HG02943 (cell line): ENCODE measurements at regions not wholly inside any gene's neighbourhood (a gene's known extent, or its start where the extent isn't known, plus 50 kb on each side); places are given as distances from the start of the nearest gene placed in this dataset.

ENCODE experiments used
- ATAC-seq: cut with Tn5 transposase; IDR thresholded peaks from one replicate; pipeline ENCODE4 v1.9.1; 2021; ENCODE audit warnings: mild to moderate bottlenecking, low read depth, moderate library complexity; ENCODE audit not compliant: unreplicated experiment

DNA sequence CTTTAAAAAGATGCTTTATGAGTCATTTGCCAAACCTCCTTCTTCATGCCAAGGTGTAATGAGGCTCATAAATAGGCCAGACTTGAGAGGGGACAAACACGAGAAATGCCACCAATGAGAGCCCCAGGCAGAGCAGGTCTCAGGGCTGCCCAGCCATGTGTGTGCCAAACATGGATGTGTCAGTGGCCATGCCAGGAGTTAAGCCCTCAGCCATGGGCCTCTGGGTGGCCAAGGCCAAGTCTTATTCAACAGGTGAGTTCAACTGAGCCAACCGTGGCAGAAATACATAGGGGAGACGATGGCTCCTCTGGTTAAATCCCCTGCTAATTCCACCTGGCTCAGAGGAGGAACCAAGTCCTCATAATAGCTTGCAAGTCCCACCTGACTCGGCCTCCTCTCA lies 358.8 kb downstream of the PREX1 start:
- no peak for ATAC-seq

DNA sequence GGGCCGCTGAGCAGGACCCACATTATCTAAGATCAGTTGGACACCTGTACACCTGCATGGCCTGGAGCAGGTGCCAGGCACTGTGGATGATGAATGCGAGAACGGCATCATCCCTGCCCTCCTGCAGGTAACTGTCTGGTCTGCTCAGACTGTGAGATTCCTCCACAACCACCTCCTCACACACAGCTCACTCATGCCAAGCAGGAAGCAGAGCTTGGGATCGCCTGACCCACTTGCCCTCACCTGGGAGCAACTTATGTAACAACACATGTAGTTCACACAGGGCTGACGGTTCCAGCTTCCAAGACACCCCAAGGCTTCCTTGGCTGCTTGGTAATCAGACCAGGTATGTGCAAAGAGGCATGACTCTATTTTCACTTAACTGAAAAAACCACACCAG lies 359.2 kb downstream of the PREX1 start:
- no peak for ATAC-seq

DNA sequence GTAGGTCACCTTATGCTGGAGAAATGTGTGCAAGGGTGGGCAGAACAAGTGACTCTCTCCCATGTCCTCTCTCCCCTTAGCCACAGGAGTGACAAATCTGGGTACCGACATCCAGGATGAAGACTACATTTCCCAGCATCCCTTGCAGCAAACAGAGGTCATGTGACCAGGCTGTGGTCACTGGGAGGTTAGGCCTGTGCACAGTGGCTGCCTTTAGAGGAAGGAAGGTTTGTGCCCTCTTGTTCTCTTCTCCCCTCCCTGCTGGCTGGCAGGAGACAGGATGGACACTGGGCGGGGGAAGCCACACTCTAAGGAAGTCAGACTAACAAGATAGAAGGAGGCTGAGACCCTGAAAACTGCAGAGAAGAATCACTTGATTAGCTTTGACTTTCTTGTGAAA lies 360.2 kb downstream of the PREX1 start:
- ATAC-seq: no peak

DNA sequence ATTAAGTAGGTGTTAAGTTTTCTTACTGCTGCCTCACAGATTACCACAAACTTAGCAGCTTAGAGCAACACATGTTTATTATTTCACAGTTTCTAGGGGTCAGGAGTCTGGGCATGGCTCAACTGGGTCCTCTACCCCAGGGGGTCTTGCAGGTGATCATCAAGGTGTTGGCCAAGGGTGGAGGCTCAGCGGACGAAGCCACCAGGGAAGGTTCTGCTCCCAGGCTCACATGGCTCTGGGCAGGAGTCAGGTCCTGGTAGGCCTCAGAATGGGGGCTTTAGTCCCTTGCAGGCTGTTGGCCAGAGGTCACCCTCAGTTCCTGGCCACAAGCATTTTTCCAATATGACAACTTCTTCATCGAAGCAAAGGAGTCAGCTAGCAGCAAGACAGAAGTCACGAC lies 362.5 kb downstream of the PREX1 start:
- ATAC-seq: no peak

DNA sequence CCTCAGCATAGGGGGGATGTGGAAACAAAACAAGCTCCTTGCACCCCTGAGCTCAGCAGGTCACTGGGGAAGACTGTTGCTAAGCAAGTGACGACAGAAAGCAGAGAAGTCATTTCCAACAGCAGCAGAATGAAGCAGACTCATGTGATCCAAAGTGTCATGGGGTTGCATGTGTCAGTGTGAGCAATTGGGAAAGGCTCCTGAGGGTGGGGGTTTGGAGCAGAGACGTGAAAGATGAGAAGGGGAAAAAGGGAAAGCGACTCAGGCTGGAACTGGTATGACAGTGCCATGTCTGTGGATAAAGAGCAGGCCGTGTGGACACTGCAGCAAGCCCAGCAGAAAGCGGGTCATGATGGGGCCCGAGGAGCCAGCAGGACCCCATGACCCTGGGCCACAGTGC lies 363.9 kb downstream of the PREX1 start:
- ATAC-seq: no peak

DNA sequence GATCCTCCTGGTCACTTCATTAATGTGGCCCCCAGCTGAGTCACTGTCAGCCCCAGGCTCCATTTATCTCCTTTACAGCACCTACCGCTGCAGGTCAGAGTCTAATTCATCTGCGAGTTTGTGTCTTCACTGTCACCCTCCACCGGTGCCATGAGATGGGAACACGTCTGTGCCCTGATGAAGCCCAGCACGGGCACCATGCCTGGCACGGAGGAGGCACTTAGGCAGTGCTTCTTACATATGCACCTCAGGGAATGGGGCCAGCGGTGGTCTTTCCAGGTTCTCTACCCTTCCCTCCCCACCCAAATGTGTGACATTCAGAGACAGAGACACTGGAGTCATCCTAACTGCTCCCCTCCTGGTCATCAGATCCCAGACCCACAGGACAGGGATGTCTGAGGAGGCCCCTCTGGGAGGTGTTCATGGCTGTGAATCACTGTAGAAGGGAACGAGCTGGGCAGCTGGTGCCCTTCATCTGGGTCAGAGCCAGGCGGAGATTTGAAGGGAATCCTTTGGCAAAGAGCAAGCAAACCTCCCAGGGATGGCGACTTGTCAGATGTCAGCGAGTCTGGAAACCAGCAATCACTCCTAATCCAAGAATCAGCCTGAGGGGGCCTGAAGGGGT lies 364.6 kb downstream of the PREX1 start:
- no peak for ATAC-seq

DNA sequence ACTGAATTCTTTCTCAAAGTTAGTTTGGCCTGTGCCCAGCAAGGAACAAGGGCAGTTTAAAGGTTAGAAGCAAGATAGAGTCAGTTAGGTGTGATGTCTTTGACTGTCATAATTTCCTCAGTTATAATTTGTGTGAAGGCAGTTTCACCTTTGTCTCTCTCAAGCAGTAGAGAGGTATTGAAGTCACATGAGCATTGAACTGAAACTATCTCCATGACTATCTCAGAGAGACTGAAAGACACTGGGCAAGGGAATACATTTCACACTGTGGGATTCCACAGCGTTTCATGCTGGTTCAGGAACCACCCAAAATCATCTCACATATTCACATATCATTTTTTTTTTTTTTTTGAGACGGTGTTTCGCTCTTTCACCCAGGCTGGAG lies 366.1 kb downstream of the PREX1 start:
- ATAC-seq: no peak

DNA sequence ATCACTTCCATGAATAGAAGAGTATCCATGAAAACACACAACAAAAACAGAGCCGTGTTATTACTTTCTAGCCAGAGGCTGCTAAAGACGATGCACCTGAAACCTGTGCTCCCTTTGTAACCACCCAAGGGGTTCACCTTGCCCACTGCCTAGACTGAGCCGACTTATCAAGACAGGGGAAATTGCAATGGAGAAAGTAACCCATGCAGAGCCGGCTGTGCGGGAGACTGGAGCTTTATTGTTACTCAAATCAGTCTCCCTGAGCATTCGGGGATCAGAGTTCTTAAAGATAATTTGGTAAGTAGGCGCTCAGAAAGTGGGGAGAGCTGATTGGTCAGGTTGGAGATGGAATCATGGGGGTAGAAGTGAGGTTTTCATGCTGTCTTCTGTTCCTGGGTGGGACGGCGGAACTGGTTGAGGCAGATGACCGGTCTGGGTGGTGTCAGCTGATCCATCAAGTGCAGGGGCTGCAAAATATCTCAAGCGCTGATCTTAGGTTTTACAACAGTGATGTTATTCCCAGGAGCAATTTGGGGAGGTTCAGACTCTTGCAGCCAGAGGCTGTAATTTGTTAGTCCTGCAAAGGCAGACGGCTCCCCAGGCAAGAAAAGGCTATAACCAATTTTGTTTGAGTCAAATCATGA lies 366.6 kb downstream of the PREX1 start:
- ATAC-seq: no peak

DNA sequence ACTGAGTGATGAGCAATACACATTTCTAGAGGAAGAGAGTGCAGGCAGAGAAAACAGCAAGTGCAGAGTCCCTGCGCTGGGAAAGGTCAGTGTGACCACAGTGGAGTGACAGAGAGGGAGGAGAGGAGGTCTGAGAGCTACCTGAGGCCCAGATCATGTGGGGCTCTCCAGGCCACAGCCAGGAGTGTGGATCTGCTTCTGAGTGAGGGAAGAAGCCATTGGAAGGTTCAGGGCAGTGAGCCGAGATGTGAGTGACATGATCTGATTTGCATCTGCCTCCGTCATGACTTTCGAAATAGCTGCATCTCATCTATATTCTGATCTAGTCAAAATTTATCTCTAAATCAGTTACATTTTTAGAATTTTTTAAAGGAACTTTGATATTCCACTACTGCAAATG lies 367.1 kb downstream of the PREX1 start:
- ATAC-seq: no peak

DNA sequence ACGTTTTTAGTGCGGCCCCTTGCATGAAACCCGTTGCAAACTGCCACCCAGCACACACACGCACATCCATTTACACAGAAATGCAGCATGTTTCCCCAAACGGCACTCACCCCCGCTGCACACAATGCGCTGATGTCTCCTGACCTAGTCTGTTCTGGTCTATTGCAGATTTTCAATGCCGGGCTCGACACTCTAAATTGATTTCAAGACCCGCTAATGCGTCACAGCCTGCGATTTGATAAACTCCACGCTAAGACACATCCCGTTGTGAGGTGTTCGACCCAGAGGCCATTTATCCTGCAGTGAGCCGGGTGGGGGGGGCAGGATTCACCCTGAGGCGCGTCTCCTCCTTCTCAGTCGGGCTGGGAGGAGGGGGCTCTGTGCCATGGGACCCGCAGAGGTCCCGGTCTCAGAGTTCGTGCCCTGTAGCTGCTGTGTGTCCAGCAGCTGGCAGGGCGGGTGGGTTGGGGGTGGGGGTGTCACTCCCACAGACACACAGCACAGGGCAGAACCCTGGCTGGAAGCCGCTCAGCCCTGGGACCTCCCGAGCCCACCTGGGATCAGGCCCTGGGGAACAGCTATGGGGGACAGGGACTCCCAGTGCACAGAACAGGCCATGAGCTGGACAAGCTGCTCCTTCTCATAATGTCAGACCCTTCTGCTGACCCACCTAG lies 367.9 kb downstream of the PREX1 start:
- no peak for ATAC-seq

DNA sequence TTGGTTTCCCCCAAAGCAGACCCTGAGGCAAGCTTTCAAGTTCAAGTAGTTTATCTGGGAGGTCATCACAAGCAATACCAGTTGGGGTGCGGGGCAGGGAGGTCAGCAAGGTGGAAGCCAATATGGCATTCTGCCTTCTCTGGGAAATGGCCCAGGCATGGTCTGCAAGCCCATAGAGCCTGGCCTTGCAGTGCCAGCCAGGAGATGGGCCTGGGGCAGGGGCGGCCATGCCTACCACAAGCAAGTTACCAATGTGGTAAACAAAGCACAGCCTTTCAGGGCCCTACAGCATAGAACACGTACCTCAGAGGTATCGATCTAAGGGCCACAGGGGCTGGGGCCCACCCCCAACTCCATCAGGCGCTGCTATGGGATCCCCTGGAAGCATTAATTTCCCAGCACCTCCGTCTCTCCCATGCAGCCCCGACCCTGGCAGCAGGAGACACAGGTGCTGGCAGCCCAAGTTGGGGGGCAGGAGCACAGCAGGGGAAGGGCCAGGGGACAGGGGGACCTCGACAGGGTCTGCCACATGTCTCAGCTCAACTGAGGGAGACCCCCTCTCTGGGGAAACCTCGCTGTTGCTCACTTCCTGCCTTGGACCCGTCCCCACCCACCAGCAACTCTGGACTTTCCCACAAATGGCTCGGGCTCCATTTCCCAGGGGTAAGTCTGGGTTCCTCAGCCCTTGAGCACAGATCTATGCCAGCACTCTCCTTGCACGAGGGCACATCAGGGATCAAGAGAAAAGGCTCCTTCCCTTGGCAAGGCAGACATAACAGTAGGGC lies 369.0 kb downstream of the PREX1 start:
- no peak for ATAC-seq

DNA sequence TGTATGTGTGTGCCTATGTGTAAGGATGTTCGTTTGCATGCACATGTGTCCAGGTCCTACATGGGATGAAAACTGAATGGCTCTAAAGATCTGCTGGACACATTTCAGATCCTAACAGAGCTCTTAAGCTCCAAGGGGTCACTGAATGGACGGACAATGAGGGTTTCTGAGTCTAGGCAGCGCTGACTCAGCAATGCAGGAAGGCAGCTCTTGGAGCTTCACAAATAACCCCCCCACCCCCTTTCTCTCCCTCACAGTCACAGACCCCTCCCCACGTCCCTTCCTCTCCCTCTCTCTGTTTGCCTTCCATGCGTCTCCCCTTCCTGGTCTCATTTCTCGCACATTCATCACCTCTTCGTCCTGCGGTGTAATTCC lies 369.8 kb downstream of the PREX1 start:
- no peak for ATAC-seq

DNA sequence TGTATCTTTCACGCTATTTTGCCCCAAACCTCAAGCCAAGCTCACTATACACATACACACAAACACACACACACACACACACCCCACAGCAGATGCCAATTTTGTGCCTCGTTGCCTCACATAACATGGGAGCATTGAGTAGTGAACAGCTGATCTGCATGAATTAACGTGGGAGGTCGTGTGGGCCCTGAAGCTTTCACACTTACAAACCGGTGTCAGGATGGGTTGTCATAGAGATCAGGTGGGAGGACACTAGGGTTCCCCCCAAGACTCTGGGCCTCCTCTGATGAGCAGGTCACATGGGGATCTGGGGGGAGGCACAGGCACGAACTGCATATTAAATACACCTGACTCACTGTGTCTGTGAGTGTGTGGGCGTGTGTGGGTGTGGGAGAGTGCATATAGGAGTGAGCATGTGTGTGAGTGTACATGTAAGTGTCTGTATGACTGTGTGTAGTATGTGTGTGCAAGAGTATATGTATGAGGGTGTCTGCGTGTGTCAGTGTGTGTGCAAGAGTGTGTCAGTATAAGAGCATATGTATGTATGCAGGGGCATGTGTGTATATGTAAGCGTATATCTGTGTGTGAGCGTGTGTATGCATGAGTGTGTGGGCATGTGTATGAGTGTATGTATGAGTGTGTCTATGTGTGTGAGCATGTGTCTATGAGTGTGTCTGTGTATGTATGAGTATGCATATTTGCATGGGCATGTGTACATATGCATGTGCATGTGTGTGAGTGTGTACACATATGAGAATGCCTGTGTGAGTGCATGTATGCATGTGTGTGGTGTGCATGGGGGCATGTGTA lies 370.4 kb downstream of the PREX1 start:
- no peak for ATAC-seq

DNA sequence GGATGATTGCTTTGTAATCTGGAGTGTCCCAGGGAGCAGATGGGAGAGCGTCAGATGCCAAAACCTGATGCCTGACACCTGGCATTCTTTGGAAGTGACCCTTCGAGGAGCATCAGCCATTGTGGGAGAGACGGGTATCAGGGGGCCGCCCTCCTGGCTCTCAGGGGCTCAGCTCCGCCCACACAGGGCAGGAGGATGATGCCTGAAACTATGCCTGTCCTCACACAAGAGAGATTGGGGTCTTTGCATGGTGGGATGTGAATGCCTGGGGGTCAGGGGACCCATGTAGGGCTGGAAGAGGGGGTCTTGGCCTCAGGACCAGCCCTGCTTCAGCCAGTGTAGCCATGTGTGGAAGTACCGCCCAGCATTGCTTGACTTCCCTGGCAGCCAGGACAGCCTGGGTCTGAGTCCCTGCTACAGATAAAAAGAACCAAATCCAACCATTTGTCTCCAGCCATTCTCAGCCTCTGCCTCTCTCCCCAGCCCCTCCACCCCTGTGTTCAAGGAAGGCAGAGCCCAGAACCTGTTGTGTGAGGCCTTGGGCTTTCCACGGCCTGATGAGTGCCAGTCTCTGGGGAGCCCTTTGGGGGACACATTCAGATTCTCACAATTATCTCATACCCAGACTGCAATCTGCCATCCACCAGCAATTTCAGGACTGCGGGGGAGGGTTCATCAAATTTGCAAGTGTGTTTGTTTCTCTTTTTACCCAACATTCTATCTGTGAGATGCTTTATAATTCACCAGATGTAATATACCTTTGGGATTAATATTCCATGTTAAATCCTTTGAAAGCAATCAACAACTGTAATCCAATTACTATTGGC lies 371.2 kb downstream of the PREX1 start:
- no peak for ATAC-seq

DNA sequence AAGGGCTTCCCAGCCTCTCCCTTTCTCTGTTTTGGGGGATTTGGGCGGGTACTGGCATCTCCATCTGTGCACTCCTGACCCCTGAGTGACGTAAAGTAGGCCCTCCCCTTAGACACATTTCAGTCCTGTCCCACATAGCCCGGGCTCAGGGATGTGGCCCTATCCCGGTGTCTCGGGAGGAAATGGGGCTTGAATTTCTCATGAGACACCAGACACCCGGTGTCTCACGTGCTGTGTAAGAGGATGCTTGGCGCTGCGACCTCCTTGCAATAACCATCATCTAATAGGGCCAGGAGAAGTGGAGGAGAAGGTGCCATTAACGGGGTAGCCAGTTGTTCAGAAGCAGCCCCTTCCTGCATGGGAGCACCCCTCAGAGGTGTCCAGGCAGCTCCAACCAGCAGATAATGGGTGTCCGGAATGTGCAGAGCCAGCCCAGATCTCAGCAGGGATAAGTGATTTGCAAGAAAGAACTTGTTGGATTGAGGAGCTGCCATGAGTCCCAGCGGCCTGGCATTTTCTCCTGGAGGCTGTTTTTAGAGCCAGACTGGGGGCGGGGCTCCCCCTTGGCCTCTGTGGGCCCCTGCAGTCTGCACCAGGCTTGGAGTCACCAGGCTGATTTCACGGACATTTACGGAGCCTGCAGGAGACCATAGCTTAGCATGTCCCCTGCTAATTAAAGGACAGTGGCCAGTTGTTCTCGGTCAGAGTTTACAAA lies 372.0 kb downstream of the PREX1 start:
- no peak for ATAC-seq

DNA sequence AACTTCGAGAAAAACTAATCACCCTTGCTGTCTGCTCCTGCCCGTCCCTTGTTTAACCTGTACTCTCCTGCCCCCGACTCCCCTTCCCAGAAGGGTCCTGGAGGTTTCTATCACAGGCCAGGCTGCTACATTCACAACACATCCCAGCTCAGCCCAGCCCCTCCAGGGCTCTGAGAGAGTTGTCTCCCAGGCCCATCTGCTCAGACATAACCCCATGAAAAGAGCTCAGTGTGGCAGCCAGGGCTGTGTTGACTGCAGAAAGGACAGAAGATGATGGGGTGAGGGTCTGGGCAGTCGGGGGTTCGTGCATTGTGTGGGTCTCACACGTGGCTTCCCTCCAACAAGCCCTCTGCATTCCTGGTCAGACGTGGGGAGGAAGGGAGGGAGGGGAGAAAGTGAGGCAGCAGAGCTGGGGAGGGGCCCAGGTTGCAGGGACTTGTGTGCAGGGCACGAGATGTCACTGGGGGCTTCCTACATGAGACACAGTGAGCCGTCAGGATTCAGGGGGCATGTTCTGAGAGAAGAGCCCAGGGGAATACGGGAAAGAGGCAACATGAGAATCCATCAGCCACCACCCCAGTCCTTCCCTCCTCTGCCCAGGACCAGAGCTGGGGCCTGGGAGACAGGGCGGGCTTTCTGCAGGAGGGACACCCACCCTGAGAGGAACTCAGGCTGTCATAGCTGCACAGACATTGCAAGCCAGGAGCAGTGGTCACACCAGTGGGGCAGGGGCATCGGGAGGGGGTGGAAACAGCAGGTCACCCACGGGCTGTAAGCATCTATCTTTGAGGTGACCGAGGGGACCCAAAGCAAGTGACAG lies 372.9 kb downstream of the PREX1 start:
- no peak for ATAC-seq

DNA sequence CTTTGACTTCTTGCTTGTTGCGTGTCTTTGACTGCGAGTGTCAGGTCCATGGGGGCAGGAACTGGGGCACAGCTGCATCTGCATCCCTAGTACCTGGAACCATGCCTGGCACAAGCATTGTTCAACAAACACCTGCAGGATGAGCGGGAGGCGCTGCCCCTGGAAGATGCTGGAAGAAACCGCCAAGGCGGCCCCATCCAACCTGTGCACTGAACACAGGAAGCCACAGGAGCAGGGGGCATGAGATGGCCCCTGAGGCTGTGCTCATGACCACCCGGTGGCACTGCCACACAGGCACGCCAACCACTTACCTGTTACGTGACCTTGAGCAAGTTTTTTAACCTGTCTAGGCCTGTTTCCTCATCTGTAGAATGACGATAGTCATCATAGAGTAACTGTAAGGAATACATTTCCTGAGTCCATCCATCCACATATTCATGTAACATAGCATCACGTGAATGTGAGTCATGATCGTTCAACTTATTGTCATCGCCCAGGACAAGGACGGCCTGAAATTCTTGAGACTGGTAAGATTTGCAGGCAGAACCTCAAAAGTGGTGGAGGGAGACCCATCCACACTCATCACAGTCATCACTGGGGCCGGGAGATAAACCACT lies 374.2 kb downstream of the PREX1 start:
- ATAC-seq: no peak

DNA sequence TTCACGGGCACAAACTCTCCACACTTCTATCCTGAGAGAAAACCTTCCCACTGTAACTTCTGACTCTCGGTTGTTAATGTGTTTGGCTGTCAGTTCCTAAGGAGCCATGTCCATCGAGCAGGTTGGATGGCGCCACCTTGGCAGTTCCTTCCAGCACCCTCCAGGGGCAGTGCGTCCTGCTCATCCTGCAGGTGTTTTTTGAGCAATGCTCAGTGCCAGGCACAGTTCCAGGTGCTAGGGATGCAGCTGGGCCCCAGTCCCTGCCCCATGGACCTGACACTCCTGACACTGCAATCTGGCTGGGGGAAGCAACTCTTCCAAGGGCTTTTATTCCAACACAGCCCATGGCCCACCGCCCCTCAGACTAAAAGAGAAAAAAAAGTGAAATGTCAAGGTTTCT lies 376.4 kb downstream of the PREX1 start:
- no peak for ATAC-seq
